Chondrocyte (in vitro differentiated cells): ENCODE measurements at regions not wholly inside any gene's neighbourhood (a gene's known extent, or its start where the extent isn't known, plus 50 kb on each side); places are given as distances from the start of the nearest gene placed in this dataset.

ENCODE experiments used
- DNase-seq: peaks from one replicate; pipeline ENCODE4 v3.0.0; 2021; ENCODE audit warnings: mixed read lengths, low spot score
- H3K27ac Mint-ChIP-seq: one replicate; pipeline ENCODE4 v1.8.0; 2021; ENCODE audit warnings: mild to moderate bottlenecking, moderate library complexity, mixed read lengths; ENCODE audit not compliant: unreplicated experiment
- H3K27me3 Mint-ChIP-seq: 2 replicates; pipeline ENCODE4 v1.8.0; 2021; ENCODE audit warnings: low read depth, mixed read lengths
- H3K36me3 Mint-ChIP-seq: 2 replicates; pipeline ENCODE4 v1.8.0; 2021; ENCODE audit warnings: low read depth, mixed read lengths
- H3K4me1 Mint-ChIP-seq: 2 replicates; pipeline ENCODE4 v1.8.0; 2021; ENCODE audit warnings: low read depth, mild to moderate bottlenecking, mixed read lengths
- H3K4me3 Mint-ChIP-seq: one replicate; pipeline ENCODE4 v1.8.0; 2021; ENCODE audit warnings: mild to moderate bottlenecking, moderate library complexity, mixed read lengths; ENCODE audit not compliant: unreplicated experiment
- H3K9me3 Mint-ChIP-seq: 2 replicates; pipeline ENCODE4 v1.8.0; 2021; ENCODE audit warnings: low read depth, mixed read lengths
- TF ChIP-seq, protein P1 (sequence below): fragments of 200-600 bp; sonication (generic); IDR thresholded peaks from 2 replicates; pipeline ENCODE4 v1.5.0; 2021; ENCODE audit warnings: antibody characterized with exemption, mild to moderate bottlenecking, moderate library complexity

DNA sequence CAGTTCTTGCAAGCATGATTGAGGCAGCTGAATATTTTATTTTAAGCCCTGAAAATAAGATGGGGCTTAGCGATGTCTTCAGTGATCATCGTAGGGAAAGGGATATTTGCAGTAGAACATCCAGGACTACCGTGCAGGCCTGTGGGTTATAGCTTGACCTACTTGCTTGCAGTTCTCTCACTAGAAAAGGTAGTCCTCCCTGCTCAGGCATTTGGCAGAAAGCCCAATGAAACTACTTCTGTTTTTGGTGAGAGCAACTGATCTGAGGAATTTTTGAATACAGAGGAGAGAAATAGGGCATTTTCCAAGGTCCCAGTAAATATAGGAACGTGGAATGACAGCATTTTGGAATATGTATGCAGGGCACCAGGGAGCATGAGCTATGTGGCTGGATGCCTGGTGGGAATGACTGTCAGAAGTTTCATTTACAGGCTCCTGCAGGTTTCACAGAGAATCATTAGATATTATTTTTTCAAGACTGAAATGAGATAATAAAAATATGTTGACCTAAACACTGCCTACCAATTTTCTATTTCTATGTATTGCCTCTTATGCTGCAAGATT lies 417.9 kb upstream of the ACTBL2 start:
- DNase-seq: no peak
- H3K27ac Mint-ChIP-seq: peak overlapping the region; percentile 78
- no peaks in the 10 kb centered on the region for H3K27me3 Mint-ChIP-seq
- no peaks in the 10 kb centered on the region for H3K9me3 Mint-ChIP-seq
- TF ChIP-seq, protein P1, sequence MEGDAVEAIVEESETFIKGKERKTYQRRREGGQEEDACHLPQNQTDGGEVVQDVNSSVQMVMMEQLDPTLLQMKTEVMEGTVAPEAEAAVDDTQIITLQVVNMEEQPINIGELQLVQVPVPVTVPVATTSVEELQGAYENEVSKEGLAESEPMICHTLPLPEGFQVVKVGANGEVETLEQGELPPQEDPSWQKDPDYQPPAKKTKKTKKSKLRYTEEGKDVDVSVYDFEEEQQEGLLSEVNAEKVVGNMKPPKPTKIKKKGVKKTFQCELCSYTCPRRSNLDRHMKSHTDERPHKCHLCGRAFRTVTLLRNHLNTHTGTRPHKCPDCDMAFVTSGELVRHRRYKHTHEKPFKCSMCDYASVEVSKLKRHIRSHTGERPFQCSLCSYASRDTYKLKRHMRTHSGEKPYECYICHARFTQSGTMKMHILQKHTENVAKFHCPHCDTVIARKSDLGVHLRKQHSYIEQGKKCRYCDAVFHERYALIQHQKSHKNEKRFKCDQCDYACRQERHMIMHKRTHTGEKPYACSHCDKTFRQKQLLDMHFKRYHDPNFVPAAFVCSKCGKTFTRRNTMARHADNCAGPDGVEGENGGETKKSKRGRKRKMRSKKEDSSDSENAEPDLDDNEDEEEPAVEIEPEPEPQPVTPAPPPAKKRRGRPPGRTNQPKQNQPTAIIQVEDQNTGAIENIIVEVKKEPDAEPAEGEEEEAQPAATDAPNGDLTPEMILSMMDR: no peak
- H3K4me3 Mint-ChIP-seq: no peak overlapping the region
- H3K4me1 Mint-ChIP-seq: peaks cover 46% of the 10 kb centered on the region
- H3K36me3 Mint-ChIP-seq: no peaks in the 10 kb centered on the region

DNA sequence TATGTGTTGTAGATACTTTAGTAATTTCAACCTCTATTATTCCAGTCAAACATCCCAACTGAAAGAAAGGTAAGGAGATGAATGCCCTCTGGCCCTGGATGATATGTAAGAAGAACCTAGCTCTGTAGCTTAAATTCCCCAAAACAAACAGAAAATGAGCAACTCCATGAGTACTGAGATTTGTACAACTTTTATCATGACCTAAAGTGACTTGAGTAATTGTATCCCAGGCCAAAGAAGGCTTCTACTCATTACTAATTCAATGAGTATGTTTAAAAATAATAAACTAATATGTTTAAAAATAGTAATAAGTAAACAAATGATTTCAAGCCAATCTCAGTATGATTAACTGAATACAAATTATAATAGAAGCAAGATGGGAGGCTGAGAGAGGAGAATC lies 414.0 kb upstream of the ACTBL2 start:
- Mint-ChIP-seq H3K36me3 (no peaks in the 10 kb centered on the region), H3K27ac (no peak overlapping the region), H3K27me3 (no peaks in the 10 kb centered on the region), H3K4me3 (no peak overlapping the region), H3K4me1 (peaks cover 26% of the 10 kb centered on the region), H3K9me3 (no peaks in the 10 kb centered on the region)
- DNase-seq: no peak
- TF ChIP-seq, protein P1: no peak

DNA sequence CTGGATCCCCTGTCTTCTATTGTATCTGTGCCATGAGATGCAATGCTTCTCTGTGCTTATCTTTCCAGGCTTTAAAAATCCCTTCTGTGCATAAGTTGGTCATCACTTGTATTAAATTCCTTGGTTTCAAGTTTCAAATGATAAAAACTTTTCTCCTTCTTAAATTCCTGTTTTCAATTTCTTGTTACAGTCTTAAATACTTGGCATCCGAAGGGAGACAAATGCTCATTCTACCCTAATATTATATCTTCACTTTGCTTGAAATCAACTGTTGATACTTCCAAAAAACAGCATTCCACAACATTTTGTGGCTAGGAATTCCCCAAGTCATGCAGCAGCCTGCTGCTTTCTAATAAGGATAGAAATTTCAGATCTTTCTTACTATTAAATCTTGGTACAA lies 413.2 kb upstream of the ACTBL2 start:
- TF ChIP-seq, protein P1: no peak
- Mint-ChIP-seq H3K9me3 (no peaks in the 10 kb centered on the region), H3K27me3 (no peaks in the 10 kb centered on the region), H3K36me3 (no peaks in the 10 kb centered on the region), H3K4me3 (no peak overlapping the region), H3K27ac (no peak overlapping the region), H3K4me1 (peaks cover 18% of the 10 kb centered on the region)
- no peak for DNase-seq

GRCh38 chr5:57893926-57894325 lies 411.3 kb upstream of the ACTBL2 start:
- no peaks in the 10 kb centered on the region for H3K27me3 Mint-ChIP-seq
- peaks cover 19% of the 10 kb centered on the region for H3K4me1 Mint-ChIP-seq
- no peak for DNase-seq
- H3K9me3 Mint-ChIP-seq: no peaks in the 10 kb centered on the region
- no peaks in the 10 kb centered on the region for H3K36me3 Mint-ChIP-seq
- TF ChIP-seq, protein P1: no peak
- H3K27ac Mint-ChIP-seq: peak overlapping the region; percentile 13
- H3K4me3 Mint-ChIP-seq: no peak overlapping the region

DNA sequence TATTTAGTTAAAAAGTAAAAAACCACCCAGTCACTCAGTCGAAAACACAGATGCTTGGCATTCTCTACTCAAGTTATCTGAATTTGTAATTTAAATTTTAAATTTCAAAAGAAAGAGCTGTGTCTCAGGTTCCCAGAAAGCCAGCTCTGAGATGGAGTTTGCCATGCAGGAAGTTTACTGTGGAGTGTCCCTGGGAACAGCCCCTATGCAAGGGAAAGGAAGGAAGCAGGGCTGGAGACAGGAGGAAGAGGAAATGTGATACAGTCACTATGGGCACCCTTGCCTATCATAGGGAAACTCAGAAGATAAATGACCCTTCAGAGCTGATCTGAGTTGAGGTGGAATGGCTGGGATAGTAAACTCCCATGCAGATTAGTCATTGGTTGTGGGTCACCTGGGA lies 408.8 kb upstream of the ACTBL2 start:
- H3K36me3 Mint-ChIP-seq: no peaks in the 10 kb centered on the region
- DNase-seq: no peak
- peaks cover 28% of the 10 kb centered on the region for H3K4me1 Mint-ChIP-seq
- no peaks in the 10 kb centered on the region for H3K27me3 Mint-ChIP-seq
- no peak overlapping the region for H3K27ac Mint-ChIP-seq
- no peaks in the 10 kb centered on the region for H3K9me3 Mint-ChIP-seq
- H3K4me3 Mint-ChIP-seq: no peak overlapping the region
- TF ChIP-seq, protein P1: no peak
